Keratinocyte (primary cell): ENCODE measurements at regions not wholly inside any gene's neighbourhood (a gene's known extent, or its start where the extent isn't known, plus 50 kb on each side); places are given as distances from the start of the nearest gene placed in this dataset.

ENCODE experiments used
- DNase-seq: peaks from one replicate; pipeline ENCODE4 v3.0.0-alpha.2; 2011; ENCODE audit warnings: low read depth, missing footprints, low spot score
- FAIRE-seq: peaks from 2 replicates; lab custom pipeline; 2011; peaks lifted over from hg19 to GRCh38; lab: Jason Lieb, UNC
- H2AFZ ChIP-seq: 2 replicates; pipeline ENCODE4 v1.6.0; 2012; ENCODE audit warnings: low read length, control low read depth, inconsistent platforms; ENCODE audit not compliant: control insufficient read depth
- H3K27ac ChIP-seq: 2 replicates; pipeline ENCODE4 v1.5.1; 2011; ENCODE audit warnings: low read length; ENCODE audit not compliant: control insufficient read depth, insufficient read depth
- H3K27me3 ChIP-seq: 3 replicates; pipeline ENCODE4 v1.6.0; 2011; ENCODE audit warnings: low read length; ENCODE audit not compliant: control insufficient read depth, insufficient read depth; ENCODE audit errors: extremely low read depth
- H3K36me3 ChIP-seq, 2 experiments: 2 replicates in 1 of 2; 3 replicates in 1 of 2; pipeline ENCODE4 v1.5.1; 2011; ENCODE audit warnings: low read length in 2 of 2, mild to moderate bottlenecking in 1 of 2; ENCODE audit not compliant: control insufficient read depth in 2 of 2, insufficient read depth in 2 of 2; ENCODE audit errors: extremely low read depth in 1 of 2
- H3K4me1 ChIP-seq: 3 replicates; pipeline ENCODE4 v1.5.1; 2011; ENCODE audit warnings: low read length; ENCODE audit not compliant: control insufficient read depth, insufficient read depth; ENCODE audit errors: extremely low read depth
- H3K4me2 ChIP-seq: 3 replicates; pipeline ENCODE4 v1.6.0; 2011; ENCODE audit warnings: low read depth, low read length; ENCODE audit not compliant: control insufficient read depth, insufficient read depth; ENCODE audit errors: extremely low read depth
- H3K4me3 ChIP-seq, 3 experiments: fragments of 200-600 bp in 1 of 3; sonication (generic) in 1 of 3; 2 replicates in 2 of 3; 3 replicates in 1 of 3; pipeline ENCODE4 v1.5.1; 2011 to 2016; ENCODE audit warnings: low read length in 3 of 3, mild to moderate bottlenecking in 3 of 3, control low read depth in 2 of 3, inconsistent platforms in 1 of 3, low read depth in 1 of 3, mixed read lengths in 1 of 3, mixed run types in 1 of 3, moderate library complexity in 1 of 3; ENCODE audit not compliant: control insufficient read depth in 2 of 3, insufficient read depth in 2 of 3; ENCODE audit errors: extremely low read depth in 1 of 3
- H3K79me2 ChIP-seq: 2 replicates; pipeline ENCODE4 v1.6.0; 2012; ENCODE audit warnings: low read length; ENCODE audit not compliant: control insufficient read depth, insufficient read depth
- H3K9ac ChIP-seq: 3 replicates; pipeline ENCODE4 v1.6.0; 2011; ENCODE audit warnings: low read length; ENCODE audit not compliant: control insufficient read depth, insufficient read depth; ENCODE audit errors: extremely low read depth
- H3K9me1 ChIP-seq: 3 replicates; pipeline ENCODE4 v1.6.0; 2011; ENCODE audit warnings: low read length; ENCODE audit not compliant: control insufficient read depth, insufficient read depth; ENCODE audit errors: extremely low read depth
- H3K9me3 ChIP-seq: 2 replicates; pipeline ENCODE4 v1.5.1; 2012; ENCODE audit warnings: low read depth, low read length; ENCODE audit not compliant: control insufficient read depth
- H4K20me1 ChIP-seq: 3 replicates; pipeline ENCODE4 v1.6.0; 2011; ENCODE audit warnings: low read length; ENCODE audit not compliant: control insufficient read depth, insufficient read depth; ENCODE audit errors: extremely low read depth
- EZH2 ChIP-seq: IDR thresholded peaks from one replicate; pipeline ENCODE4 v1.6.1; 2012; ENCODE audit warnings: inconsistent platforms, mild to moderate bottlenecking, low read length, moderate library complexity
- dilution Hi-C: fragments of 300-500 bp; cut with MboI; formaldehyde crosslinking; loops from one replicate; pipeline ENCODE4 v1.7.0; 2020; ENCODE audit warnings: low sequenced_read_pairs; ENCODE audit not compliant: extremely low pct_ligation_motif_present
- TF ChIP-seq, protein P1 (sequence below), 3 experiments: IDR thresholded peaks in 1 of 3; conservative IDR thresholded peaks in 1 of 3; optimal IDR thresholded peaks in 1 of 3; 2 replicates in 2 of 3; 3 replicates in 1 of 3; pipeline versions ENCODE3 to v1.5.1; 2011; ENCODE audit warnings: low read length in 3 of 3, mild to moderate bottlenecking in 3 of 3, moderate library complexity in 2 of 3, control low read depth in 1 of 3, inconsistent platforms in 1 of 3; ENCODE audit not compliant: insufficient read depth in 2 of 3; ENCODE audit errors: extremely low read depth in 1 of 3

DNA sequence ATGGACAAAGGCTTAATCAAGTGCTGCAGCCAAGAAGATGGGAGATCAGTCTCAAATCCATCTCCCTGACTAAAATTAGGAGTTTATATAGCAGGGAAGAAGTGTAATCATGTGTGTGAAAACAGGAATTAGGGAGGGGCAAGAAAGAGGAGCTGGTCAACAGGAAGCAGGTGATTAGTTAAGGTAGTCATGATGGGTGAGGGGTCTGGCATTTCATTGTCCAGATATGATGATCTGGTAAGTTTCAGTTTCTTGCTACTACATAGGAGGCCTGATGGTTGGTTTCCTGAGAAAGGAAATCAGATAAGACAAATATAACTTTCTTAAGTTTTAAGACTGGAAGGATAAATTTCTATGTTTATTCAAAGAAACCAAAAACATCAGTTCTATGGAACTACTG, 455.6 kb upstream of the GRAMD2B start:
- Histone ChIP-seq H2AFZ (no peak overlapping the region), H3K4me3 (no peak overlapping the region), H3K27ac (no peak overlapping the region), H3K4me2 (no peak overlapping the region), H3K27me3 (no peaks in the 10 kb centered on the region), H3K36me3 (no peaks in the 10 kb centered on the region), H4K20me1 (no peaks in the 10 kb centered on the region), H3K4me1 (no peaks in the 10 kb centered on the region), H3K9me1 (no peaks in the 10 kb centered on the region), H3K9me3 (no peaks in the 10 kb centered on the region), H3K79me2 (no peaks in the 10 kb centered on the region), H3K9ac (no peak overlapping the region)
- FAIRE-seq = no peak
- no peak for DNase-seq
- no peak for TF ChIP-seq EZH2
- TF ChIP-seq, protein P1, sequence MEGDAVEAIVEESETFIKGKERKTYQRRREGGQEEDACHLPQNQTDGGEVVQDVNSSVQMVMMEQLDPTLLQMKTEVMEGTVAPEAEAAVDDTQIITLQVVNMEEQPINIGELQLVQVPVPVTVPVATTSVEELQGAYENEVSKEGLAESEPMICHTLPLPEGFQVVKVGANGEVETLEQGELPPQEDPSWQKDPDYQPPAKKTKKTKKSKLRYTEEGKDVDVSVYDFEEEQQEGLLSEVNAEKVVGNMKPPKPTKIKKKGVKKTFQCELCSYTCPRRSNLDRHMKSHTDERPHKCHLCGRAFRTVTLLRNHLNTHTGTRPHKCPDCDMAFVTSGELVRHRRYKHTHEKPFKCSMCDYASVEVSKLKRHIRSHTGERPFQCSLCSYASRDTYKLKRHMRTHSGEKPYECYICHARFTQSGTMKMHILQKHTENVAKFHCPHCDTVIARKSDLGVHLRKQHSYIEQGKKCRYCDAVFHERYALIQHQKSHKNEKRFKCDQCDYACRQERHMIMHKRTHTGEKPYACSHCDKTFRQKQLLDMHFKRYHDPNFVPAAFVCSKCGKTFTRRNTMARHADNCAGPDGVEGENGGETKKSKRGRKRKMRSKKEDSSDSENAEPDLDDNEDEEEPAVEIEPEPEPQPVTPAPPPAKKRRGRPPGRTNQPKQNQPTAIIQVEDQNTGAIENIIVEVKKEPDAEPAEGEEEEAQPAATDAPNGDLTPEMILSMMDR (optimal IDR thresholded peaks at IDR 0.05 in 1 of 3, IDR thresholded peaks at IDR 0.05 in 1 of 3, conservative IDR thresholded peaks at IDR 0.05 in 1 of 3; ENCODE audit: extremely low read depth in 1 of 3, insufficient read depth in 2 of 3, low read length in 3 of 3) = no peak
- dilution Hi-C loops = no loop called here

DNA sequence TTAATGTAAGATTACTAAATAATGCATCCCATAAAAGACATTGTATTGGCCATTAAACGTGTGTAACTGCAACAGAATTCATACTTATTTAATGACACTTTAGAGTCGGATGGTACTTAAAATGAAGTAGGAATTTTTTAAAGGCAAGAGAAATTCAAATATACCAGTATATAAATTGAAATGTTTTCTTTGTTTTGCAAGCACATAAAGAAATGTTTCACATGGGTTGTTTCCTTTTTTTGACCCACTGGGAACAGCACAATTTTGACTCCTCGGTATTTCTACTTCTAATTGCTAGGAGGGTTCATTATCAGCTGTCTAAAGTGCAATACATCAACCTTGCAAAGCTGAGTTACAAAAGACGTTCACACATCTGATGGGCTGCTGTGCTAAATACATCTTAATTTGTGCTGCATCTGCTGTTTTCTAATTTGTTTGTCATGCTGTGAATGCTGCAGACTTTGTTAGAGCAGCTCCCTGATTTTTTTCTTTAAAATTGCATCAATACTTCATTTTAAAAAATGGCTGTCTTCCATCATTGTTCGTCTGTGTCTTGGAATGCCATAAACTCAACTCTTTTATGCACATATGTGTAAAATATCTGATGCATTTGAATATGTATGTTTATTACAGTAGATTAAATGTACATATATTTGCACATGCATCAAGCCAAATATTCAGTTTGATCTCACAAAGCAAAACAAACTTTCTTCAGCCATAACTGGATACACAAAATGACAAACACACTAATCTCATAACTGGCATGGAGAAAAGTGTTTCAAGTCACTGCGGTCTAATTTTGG, 454.0 kb upstream of the GRAMD2B start:
- H3K9me1 ChIP-seq = no peaks in the 10 kb centered on the region
- no peaks in the 10 kb centered on the region for H3K27me3 ChIP-seq
- no peak overlapping the region for H2AFZ ChIP-seq
- FAIRE-seq = no peak
- no peaks in the 10 kb centered on the region for H3K4me1 ChIP-seq
- no peaks in the 10 kb centered on the region for H3K9me3 ChIP-seq
- dilution Hi-C loops = no loop called here
- H3K4me3 ChIP-seq = no peak overlapping the region
- no peak for DNase-seq
- no peaks in the 10 kb centered on the region for H3K79me2 ChIP-seq
- no peaks in the 10 kb centered on the region for H3K36me3 ChIP-seq
- TF ChIP-seq, protein P1 (optimal IDR thresholded peaks at IDR 0.05 in 1 of 3, IDR thresholded peaks at IDR 0.05 in 1 of 3, conservative IDR thresholded peaks at IDR 0.05 in 1 of 3; ENCODE audit: extremely low read depth in 1 of 3, insufficient read depth in 2 of 3, low read length in 3 of 3) = no peak
- TF ChIP-seq EZH2 = no peak
- H3K27ac ChIP-seq = no peak overlapping the region
- H3K4me2 ChIP-seq = no peak overlapping the region
- H4K20me1 ChIP-seq = no peaks in the 10 kb centered on the region
- no peak overlapping the region for H3K9ac ChIP-seq
